Pons (tissue), 1 donor: ENCODE measurements at regions not wholly inside any gene's neighbourhood (a gene's known extent, or its start where the extent isn't known, plus 50 kb on each side); places are given as distances from the start of the nearest gene placed in this dataset.
"Not testable (repeated sequence)": the region's sequence is repeated elsewhere in the genome, so short reads cannot be mapped to it uniquely, and the experiment has no call there.

Source experiments
- DNase-seq: peaks from one replicate; pipeline ENCODE4 v3.0.0-alpha.2; 2016; ENCODE audit warnings: low spot score

- no peak for DNase-seq
These were observed 199.0 kb upstream of the DDX53 start for GRCh38 chrX:22800806-22801205.

- no peak for DNase-seq
These were observed 196.4 kb upstream of the DDX53 start for GRCh38 chrX:22803353-22803752.

- no peak for DNase-seq
These were observed 188.9 kb upstream of the DDX53 start for GRCh38 chrX:22810876-22811275.

GRCh38 chrX:22818061-22818460, 181.7 kb upstream of the DDX53 start:
- DNase-seq: no peak

GRCh38 chrX:22855693-22856092, 144.1 kb upstream of the DDX53 start:
- no peak for DNase-seq

GRCh38 chrX:22859642-22860041, 140.1 kb upstream of the DDX53 start:
- no peak for DNase-seq

- DNase-seq: not testable (repeated sequence)
These were observed 133.0 kb upstream of the DDX53 start for GRCh38 chrX:22866801-22867200.

- DNase-seq: no peak
These were observed 117.2 kb upstream of the DDX53 start for GRCh38 chrX:22882543-22882942.

GRCh38 chrX:22889819-22890218, 109.9 kb upstream of the DDX53 start:
- no peak for DNase-seq

GRCh38 chrX:22912616-22913015, 87.1 kb upstream of the DDX53 start:
- no peak for DNase-seq

GRCh38 chrX:22922961-22923360, 76.8 kb upstream of the DDX53 start:
- no peak for DNase-seq

- DNase-seq: no peak
These were observed 65.1 kb upstream of the DDX53 start for GRCh38 chrX:22934640-22935039.

- no peak for DNase-seq
These were observed 54.8 kb upstream of the DDX53 start for GRCh38 chrX:22944945-22945344.
